ENCODE measurements at regions not wholly inside any gene's neighbourhood (a gene's known extent, or its start where the extent isn't known, plus 50 kb on each side); places are given as distances from the start of the nearest gene placed in this dataset.

- TF ChIP-seq NFIC (IDR thresholded peaks at IDR 0.05): no peak
- TF ChIP-seq YY1 (IDR thresholded peaks at IDR 0.05; ENCODE audit: low read depth): no peak
- no peak for TF ChIP-seq TCF12 (IDR thresholded peaks at IDR 0.05; ENCODE audit: low read depth)
- TF ChIP-seq ZBTB7A (IDR thresholded peaks at IDR 0.05; ENCODE audit: low read depth): no peak
- TF ChIP-seq FOXM1 (IDR thresholded peaks at IDR 0.05; ENCODE audit: borderline replicate concordance, low read depth): no peak
- TF ChIP-seq MAX (IDR thresholded peaks at IDR 0.05): no peak
- no peak for TF ChIP-seq TAF1 (IDR thresholded peaks at IDR 0.05; ENCODE audit: low read depth)
- TF ChIP-seq EGR1 (IDR thresholded peaks at IDR 0.05): no peak
- no peak for TF ChIP-seq CREB1 (IDR thresholded peaks at IDR 0.05; ENCODE audit: low read depth)
Measured at GRCh38 chr21:35252831-35253230, 203.7 kb upstream of the RUNX1 start.

- TF ChIP-seq EGR1 (IDR thresholded peaks at IDR 0.05): no peak
- TF ChIP-seq, protein P1, sequence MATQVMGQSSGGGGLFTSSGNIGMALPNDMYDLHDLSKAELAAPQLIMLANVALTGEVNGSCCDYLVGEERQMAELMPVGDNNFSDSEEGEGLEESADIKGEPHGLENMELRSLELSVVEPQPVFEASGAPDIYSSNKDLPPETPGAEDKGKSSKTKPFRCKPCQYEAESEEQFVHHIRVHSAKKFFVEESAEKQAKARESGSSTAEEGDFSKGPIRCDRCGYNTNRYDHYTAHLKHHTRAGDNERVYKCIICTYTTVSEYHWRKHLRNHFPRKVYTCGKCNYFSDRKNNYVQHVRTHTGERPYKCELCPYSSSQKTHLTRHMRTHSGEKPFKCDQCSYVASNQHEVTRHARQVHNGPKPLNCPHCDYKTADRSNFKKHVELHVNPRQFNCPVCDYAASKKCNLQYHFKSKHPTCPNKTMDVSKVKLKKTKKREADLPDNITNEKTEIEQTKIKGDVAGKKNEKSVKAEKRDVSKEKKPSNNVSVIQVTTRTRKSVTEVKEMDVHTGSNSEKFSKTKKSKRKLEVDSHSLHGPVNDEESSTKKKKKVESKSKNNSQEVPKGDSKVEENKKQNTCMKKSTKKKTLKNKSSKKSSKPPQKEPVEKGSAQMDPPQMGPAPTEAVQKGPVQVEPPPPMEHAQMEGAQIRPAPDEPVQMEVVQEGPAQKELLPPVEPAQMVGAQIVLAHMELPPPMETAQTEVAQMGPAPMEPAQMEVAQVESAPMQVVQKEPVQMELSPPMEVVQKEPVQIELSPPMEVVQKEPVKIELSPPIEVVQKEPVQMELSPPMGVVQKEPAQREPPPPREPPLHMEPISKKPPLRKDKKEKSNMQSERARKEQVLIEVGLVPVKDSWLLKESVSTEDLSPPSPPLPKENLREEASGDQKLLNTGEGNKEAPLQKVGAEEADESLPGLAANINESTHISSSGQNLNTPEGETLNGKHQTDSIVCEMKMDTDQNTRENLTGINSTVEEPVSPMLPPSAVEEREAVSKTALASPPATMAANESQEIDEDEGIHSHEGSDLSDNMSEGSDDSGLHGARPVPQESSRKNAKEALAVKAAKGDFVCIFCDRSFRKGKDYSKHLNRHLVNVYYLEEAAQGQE (IDR thresholded peaks at IDR 0.05; ENCODE audit: low read depth): no peak
- no peak for TF ChIP-seq NFIC (IDR thresholded peaks at IDR 0.05)
- no peak for TF ChIP-seq FOXM1 (IDR thresholded peaks at IDR 0.05; ENCODE audit: borderline replicate concordance, low read depth)
- TF ChIP-seq USF1 (IDR thresholded peaks at IDR 0.05): no peak
- no peak for TF ChIP-seq CEBPB (IDR thresholded peaks at IDR 0.05)
- TF ChIP-seq EP300 (IDR thresholded peaks at IDR 0.05; ENCODE audit: borderline replicate concordance): no peak
- TF ChIP-seq ZBTB7A (IDR thresholded peaks at IDR 0.05; ENCODE audit: low read depth): no peak
- TF ChIP-seq TEAD4 (IDR thresholded peaks at IDR 0.05): no peak
- TF ChIP-seq YY1 (IDR thresholded peaks at IDR 0.05; ENCODE audit: low read depth): no peak
- TF ChIP-seq TCF12 (IDR thresholded peaks at IDR 0.05; ENCODE audit: low read depth): no peak
Measured at GRCh38 chr21:35249636-35250035, 200.5 kb upstream of the RUNX1 start.

DNA sequence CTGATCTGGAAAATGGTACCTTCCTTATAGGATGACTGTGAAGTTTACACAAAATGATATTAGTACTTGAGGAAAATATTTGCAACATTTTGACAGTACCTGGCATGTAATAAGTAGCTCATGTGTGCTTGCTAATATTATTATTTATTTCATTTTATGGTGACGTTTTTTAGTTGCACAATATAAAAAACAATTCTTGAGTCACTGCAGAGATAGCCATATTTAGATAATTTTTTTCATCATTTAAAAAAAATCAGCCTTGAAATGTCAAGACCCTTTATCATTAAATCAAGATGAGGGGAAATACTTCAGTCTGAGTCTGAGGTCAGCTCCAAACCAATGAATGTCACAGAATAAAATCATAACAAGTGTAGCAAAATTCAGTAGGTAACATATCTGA lies 196.8 kb upstream of the RUNX1 start:
- TF ChIP-seq ZBTB7A (IDR thresholded peaks at IDR 0.05; ENCODE audit: low read depth) (no peak), CEBPB (IDR thresholded peaks at IDR 0.05) (no peak), YY1 (IDR thresholded peaks at IDR 0.05; ENCODE audit: low read depth) (no peak), NFIC (IDR thresholded peaks at IDR 0.05) (no peak), RAD21 (IDR thresholded peaks at IDR 0.05; ENCODE audit: low read depth) (no peak), TCF12 (IDR thresholded peaks at IDR 0.05; ENCODE audit: low read depth) (no peak), EP300 (IDR thresholded peaks at IDR 0.05; ENCODE audit: borderline replicate concordance) (no peak), MAX (IDR thresholded peaks at IDR 0.05) (no peak), USF1 (IDR thresholded peaks at IDR 0.05) (no peak), EGR1 (IDR thresholded peaks at IDR 0.05) (no peak), TAF1 (IDR thresholded peaks at IDR 0.05; ENCODE audit: low read depth) (no peak), CREB1 (IDR thresholded peaks at IDR 0.05; ENCODE audit: low read depth) (no peak), FOXM1 (IDR thresholded peaks at IDR 0.05; ENCODE audit: borderline replicate concordance, low read depth) (no peak), TEAD4 (IDR thresholded peaks at IDR 0.05) (no peak)
- TF ChIP-seq, protein P1 (IDR thresholded peaks at IDR 0.05; ENCODE audit: low read depth): no peak

DNA sequence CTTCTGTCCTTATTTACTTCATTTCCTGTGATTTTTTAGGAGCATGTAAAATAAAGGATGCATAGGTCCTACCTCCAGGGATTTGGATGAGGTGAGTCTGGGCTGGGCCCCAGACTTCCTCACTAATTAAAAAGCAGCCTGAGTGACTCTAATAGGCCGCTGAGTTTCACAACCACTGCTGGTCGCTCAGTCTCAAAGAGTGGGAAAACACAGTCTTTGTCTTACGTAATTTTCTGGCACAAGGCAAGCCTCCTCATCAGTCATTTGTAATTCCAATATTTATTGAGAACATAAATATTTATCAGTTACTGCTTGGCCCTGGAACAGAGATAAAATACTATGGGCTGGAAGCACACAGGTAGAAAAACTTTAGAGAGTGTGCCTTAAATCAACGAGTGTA lies 195.4 kb upstream of the RUNX1 start:
- TF ChIP-seq FOXM1 (IDR thresholded peaks at IDR 0.05; ENCODE audit: borderline replicate concordance, low read depth): no peak
- TF ChIP-seq ZBTB7A (IDR thresholded peaks at IDR 0.05; ENCODE audit: low read depth): no peak
- TF ChIP-seq EP300 (IDR thresholded peaks at IDR 0.05; ENCODE audit: borderline replicate concordance): no peak
- no peak for TF ChIP-seq EGR1 (IDR thresholded peaks at IDR 0.05)
- TF ChIP-seq CREB1 (IDR thresholded peaks at IDR 0.05; ENCODE audit: low read depth): no peak
- TF ChIP-seq MAX (IDR thresholded peaks at IDR 0.05): no peak
- TF ChIP-seq, protein P1 (IDR thresholded peaks at IDR 0.05; ENCODE audit: low read depth): no peak
- TF ChIP-seq TCF12 (IDR thresholded peaks at IDR 0.05; ENCODE audit: low read depth): no peak
- no peak for TF ChIP-seq CEBPB (IDR thresholded peaks at IDR 0.05)
- TF ChIP-seq TEAD4 (IDR thresholded peaks at IDR 0.05): no peak

Measured in Ishikawa (cell line).